NCI-H146 treated with DMSO at 0.1 percent for 48 hours (cell line): ENCODE measurements at regions not wholly inside any gene's neighbourhood (a gene's known extent, or its start where the extent isn't known, plus 50 kb on each side); places are given as distances from the start of the nearest gene placed in this dataset.

ENCODE experiments used
- DNase-seq: peaks from one replicate; lab custom pipeline; 2025; ENCODE audit not compliant: unreplicated experiment; lab: John Stamatoyannopoulos, UW

DNA sequence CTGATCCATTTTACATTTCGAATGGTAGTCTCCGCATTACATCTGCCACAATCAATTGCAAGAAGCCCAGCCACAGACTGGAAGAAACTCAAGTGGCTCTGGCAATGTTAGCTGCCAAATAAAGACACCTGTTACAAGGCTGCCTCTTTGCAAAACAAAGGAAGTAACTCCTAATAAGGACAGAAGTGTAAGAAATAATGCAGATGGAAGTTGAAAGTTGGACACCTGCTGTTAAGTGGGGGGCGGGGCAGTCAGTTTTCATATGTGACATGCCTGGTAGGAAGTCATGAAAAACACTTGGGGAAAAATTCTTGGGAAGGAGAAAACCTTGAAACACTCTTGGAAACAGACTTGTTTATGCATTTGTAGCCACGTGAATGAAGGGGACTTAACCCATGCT is 54.1 kb upstream of the ATP2C1 start:
- DNase-seq = no peak

DNA sequence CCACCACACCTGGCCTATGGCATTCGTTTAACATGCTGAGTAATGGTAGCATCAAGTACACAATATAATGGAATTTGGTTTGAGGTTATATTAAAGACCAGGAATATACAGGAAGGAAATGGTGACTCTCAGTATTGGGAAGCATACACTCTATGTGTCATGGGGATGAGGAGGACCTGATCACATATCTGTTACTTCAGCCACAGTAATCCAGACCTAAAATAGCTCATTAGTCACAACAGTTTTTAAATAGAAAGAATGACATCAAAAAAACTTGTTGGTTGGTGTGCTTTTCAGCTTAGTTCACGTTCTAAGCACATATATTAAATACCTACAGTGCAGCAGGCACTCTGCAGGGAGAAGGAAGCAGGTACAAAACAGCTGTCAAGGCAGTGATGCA is 52.5 kb upstream of the ATP2C1 start:
- no peak for DNase-seq

DNA sequence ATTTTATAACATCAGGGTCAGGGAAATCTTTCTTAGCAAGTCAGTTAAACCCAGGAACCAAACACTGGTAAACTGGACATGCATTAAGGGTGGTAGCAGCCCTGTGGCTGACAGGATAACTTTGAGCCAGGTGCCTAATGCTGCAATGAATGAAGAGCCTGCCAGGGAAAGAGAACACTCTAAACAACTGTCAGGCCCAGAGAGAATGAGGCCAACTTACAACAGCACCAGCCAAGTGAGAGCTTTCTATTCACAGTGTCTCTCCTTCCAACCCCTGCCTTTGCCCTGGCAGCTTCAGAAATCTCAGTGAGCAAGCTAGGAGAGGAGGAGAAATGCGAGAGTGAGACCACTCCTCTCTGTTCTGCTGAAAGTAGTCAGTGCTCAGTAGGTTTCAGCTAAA is 50.4 kb upstream of the ATP2C1 start:
- DNase-seq = no peak
